ENCODE measurements at regions not wholly inside any gene's neighbourhood (a gene's known extent, or its start where the extent isn't known, plus 50 kb on each side); places are given as distances from the start of the nearest gene placed in this dataset.

GRCh38 chr9:28781481-28781880 is 1208.2 kb upstream of the C9orf72 start:
- FAIRE-seq, result no peak
- no peak for TF ChIP-seq SUPT5H (IDR thresholded peaks at IDR 0.05)
- TF ChIP-seq PML (IDR thresholded peaks at IDR 0.05; ENCODE audit: low read length), result no peak
- TF ChIP-seq ZNF551 (CRISPR knock-in tag; IDR thresholded peaks at IDR 0.05), result no peak
- no peak for TF ChIP-seq STAT5A (IDR thresholded peaks at IDR 0.05; ENCODE audit: borderline replicate concordance, low read length)
- no peak for TF ChIP-seq PTBP1 (IDR thresholded peaks at IDR 0.05; ENCODE audit: low read depth, low read length)
- no peak for TF ChIP-seq CHD4 (IDR thresholded peaks at IDR 0.05; ENCODE audit: insufficient read depth, insufficient replicate concordance, low read depth, low read length, poor library complexity, severe bottlenecking)
- TF ChIP-seq ZNF143 (CRISPR knock-in tag; IDR thresholded peaks at IDR 0.05), result no peak
- TF ChIP-seq TEAD4 (IDR thresholded peaks at IDR 0.05; ENCODE audit: low read length), result no peak
- TF ChIP-seq TEAD4 (CRISPR knock-in tag; IDR thresholded peaks at IDR 0.05; ENCODE audit: borderline replicate concordance), result no peak
- no peak for TF ChIP-seq ZNF41 (CRISPR knock-in tag; conservative IDR thresholded peaks at IDR 0.05)
- TF ChIP-seq PCBP1 (IDR thresholded peaks at IDR 0.05; ENCODE audit: low read depth, low read length, poor library complexity, severe bottlenecking), result no peak
- ATAC-seq, result no peak

More at GRCh38 chr9:28781481-28781880, 1208.2 kb upstream of the C9orf72 start:
- no peaks in the 10 kb centered on the region for H3K9me3 ChIP-seq (replicated peaks; ENCODE audit: control insufficient read depth, insufficient read depth, low read depth, low read length)
- no peak overlapping the region for H3K4me2 ChIP-seq (ENCODE audit: insufficient read depth, low read length)
- CTCF ChIA-PET (ENCODE audit: low intra/inter-chr PET ratio), result no interaction called here
- H3K4me1 ChIP-seq (replicated peaks in 1 of 2; ENCODE audit: control insufficient read depth in 2 of 2, insufficient read depth in 2 of 2, low read length in 2 of 2), result no peaks in the 10 kb centered on the region
- no peak for DNase-seq (ENCODE audit: extremely low read depth in 1 of 4, low spot score in 3 of 4)
- intact Hi-C loops (cut with micrococcal nuclease), result no loop called here
- H3K9ac ChIP-seq (ENCODE audit: insufficient read depth in 1 of 2, low read depth in 2 of 2, low read length in 2 of 2), result no peak overlapping the region
- no peaks in the 10 kb centered on the region for H3K27me3 ChIP-seq (ENCODE audit: control insufficient read depth in 2 of 2, insufficient read depth in 2 of 2, low read length in 2 of 2)
- no peak overlapping the region for H3K27ac ChIP-seq (ENCODE audit: extremely low read depth, low read depth, low read length)
- BruUV-seq (replicated peaks), result no TSS peak
- no peak overlapping the region for H2AFZ ChIP-seq (ENCODE audit: low read depth, low read length)
- H3K9me1 ChIP-seq (ENCODE audit: control insufficient read depth, insufficient read depth, low read length), result no peaks in the 10 kb centered on the region
- no peaks in the 10 kb centered on the region for H4K20me1 ChIP-seq (replicated peaks; ENCODE audit: control insufficient read depth, insufficient read depth, low read length)
- no peaks in the 10 kb centered on the region for H3K36me3 ChIP-seq (ENCODE audit: control insufficient read depth, insufficient read depth, low read length)
- in situ Hi-C loops (cut with MboI), result no loop called here
- POLR2A ChIA-PET, result no interaction called here
- no peak overlapping the region for H3K4me3 ChIP-seq
- H3K79me2 ChIP-seq (ENCODE audit: control insufficient read depth, insufficient read depth, low read length), result no peaks in the 10 kb centered on the region

Data from K562 (cell line).